ENCODE measurements at regions not wholly inside any gene's neighbourhood (a gene's known extent, or its start where the extent isn't known, plus 50 kb on each side); places are given as distances from the start of the nearest gene placed in this dataset.

DNA sequence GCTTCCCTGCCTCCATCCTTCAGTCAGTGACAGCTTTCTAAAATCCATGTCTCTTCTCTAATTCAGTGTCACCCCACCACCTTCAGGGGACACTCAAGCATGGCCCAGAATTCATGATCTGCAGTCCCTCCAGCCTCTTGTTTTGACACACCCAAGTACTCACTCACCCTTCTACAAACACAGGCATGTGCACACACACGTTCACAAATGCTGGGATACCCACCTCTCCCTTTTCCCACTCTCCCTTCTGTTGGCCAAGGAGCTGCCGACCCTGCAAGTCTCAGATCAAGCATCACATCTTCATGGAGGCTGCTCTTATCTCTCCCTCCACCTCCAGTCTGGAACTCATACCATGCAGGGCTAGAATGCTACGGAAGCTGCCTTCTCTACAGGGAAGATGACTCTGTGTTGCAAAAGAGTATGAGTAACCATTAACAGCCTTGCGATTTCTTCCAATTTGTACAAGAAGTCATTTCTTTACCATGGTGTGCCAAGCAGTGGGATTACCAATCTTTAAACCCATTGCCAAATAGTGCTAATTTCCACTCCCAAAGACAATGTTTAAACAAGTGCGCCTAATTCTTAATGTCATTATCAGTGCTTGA lies 196.1 kb downstream of the BCL11B start:
- TF ChIP-seq POLR2A (IDR thresholded peaks at IDR 0.05; ENCODE audit: low read length) (no peak), GATA1 (IDR thresholded peaks at IDR 0.05; ENCODE audit: low read depth, low read length) (no peak)

Data from erythroblast (primary cell).